ENCODE measurements at regions not wholly inside any gene's neighbourhood (a gene's known extent, or its start where the extent isn't known, plus 50 kb on each side); places are given as distances from the start of the nearest gene placed in this dataset.
"Not testable (repeated sequence)": the region's sequence is repeated elsewhere in the genome, so short reads cannot be mapped to it uniquely, and the experiment has no call there.

DNA sequence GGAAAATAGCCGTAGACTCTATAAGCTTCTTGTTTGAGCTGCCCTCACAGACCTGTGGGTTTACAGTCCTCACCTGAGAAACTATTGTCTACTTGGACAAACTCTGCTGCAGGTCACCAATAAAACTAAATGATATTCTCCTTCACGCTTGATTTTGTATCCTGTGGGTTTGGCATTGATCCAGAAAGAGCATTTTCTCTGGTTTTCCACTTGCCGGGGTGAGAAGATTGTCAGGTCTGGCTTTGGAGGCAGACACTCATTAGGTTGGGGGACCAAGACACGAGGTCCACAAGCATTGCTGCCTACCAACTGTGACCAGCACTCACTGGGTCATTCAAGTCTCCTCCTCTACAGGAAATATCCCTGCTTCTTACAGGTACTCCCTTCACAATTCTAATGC, 68.5 kb downstream of the CDC14C start:
- no peaks in the 10 kb centered on the region for H3K36me3 Mint-ChIP-seq (ENCODE audit: low read depth)
- no peak overlapping the region for H3K4me3 Mint-ChIP-seq (ENCODE audit: low read depth)
- no peak overlapping the region for H3K27ac Mint-ChIP-seq
- peaks cover 5% of the 10 kb centered on the region for H3K9me3 Mint-ChIP-seq
- H3K4me1 Mint-ChIP-seq (ENCODE audit: low read depth): no peaks in the 10 kb centered on the region
- intact Hi-C loops (cut with micrococcal nuclease): no loop called here
- no peak for DNase-seq (ENCODE audit: low spot score)
- H3K27me3 Mint-ChIP-seq (ENCODE audit: low read depth): no peaks in the 10 kb centered on the region

DNA sequence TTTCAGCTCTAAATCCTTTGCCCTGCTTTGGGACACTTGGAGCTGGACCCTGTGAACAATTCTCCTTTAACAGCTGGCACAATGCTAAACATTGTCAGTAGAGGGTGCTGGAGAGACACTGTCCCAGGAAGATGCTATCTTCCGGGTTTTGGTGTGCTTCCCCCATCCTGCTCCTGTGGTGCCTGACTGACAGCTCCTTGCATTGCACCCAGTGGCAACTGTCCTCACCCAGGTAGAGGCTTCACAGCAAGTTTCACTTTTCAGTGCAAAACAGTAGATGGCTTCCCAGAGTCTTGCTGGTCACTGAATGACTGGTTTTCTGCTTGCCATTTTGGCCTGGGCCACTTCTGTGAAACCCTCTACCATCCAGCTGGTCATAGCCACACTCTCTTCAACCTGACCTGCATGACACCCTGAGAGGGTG, 77.3 kb downstream of the CDC14C start:
- H3K27ac Mint-ChIP-seq: no peak overlapping the region
- no peaks in the 10 kb centered on the region for H3K4me1 Mint-ChIP-seq (ENCODE audit: low read depth)
- H3K9me3 Mint-ChIP-seq: peaks cover 13% of the 10 kb centered on the region
- no peaks in the 10 kb centered on the region for H3K27me3 Mint-ChIP-seq (ENCODE audit: low read depth)
- H3K36me3 Mint-ChIP-seq (ENCODE audit: low read depth): no peaks in the 10 kb centered on the region
- peak; percentile 8 for DNase-seq (ENCODE audit: low spot score)
- H3K4me3 Mint-ChIP-seq (ENCODE audit: low read depth): no peak overlapping the region
- intact Hi-C loops (cut with micrococcal nuclease): no loop called here

DNA sequence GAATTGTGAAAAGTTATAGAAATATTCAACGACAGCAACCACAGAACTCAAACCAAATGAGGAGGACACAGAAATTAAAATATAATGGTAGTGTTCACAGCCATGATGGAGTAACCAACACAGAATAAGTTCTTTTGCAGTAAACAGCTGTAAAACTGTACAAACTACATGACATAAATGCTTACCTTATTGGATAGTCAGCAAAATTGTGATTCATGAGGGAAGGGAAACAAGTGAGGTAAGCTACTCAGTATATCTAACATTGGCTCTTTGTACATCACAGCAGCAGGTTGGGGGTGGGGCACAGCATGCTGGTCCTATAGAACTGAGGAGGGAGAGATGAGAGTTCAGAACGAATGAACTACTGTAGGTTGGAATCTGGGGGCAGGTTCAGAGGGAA, 86.4 kb downstream of the CDC14C start:
- DNase-seq (ENCODE audit: low spot score): no peak
- intact Hi-C loops (cut with micrococcal nuclease): no loop called here
- H3K36me3 Mint-ChIP-seq (ENCODE audit: low read depth): no peaks in the 10 kb centered on the region
- no peaks in the 10 kb centered on the region for H3K4me1 Mint-ChIP-seq (ENCODE audit: low read depth)
- H3K27me3 Mint-ChIP-seq (ENCODE audit: low read depth): no peaks in the 10 kb centered on the region
- H3K4me3 Mint-ChIP-seq (ENCODE audit: low read depth): no peak overlapping the region
- H3K27ac Mint-ChIP-seq: no peak overlapping the region
- peaks cover 25% of the 10 kb centered on the region for H3K9me3 Mint-ChIP-seq

DNA sequence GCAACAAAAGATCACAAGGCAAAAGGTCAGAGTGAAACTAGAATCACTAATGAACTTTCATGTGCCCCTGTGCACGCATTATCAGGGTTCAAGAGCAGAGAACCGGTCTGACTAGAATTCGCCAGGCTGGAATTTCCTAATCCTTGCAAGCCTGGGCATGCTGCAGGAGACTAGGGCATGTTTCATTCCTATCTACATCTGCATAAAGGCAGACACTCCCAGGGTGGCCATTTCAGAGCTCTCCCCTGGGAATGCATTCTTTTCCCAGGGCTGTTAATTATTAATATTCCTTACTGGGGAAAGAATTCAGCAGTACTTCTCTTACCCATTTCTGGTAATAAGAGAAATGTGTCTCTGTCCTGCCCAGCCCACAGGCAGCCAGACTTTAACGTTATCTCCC, 90.5 kb downstream of the CDC14C start:
- Mint-ChIP-seq H3K27ac (no peak overlapping the region), H3K4me1 (ENCODE audit: low read depth) (no peaks in the 10 kb centered on the region), H3K27me3 (ENCODE audit: low read depth) (no peaks in the 10 kb centered on the region), H3K36me3 (ENCODE audit: low read depth) (no peaks in the 10 kb centered on the region), H3K9me3 (peaks cover 10% of the 10 kb centered on the region), H3K4me3 (ENCODE audit: low read depth) (no peak overlapping the region)
- intact Hi-C loops (cut with micrococcal nuclease): no loop called here
- no peak for DNase-seq (ENCODE audit: low spot score)

DNA sequence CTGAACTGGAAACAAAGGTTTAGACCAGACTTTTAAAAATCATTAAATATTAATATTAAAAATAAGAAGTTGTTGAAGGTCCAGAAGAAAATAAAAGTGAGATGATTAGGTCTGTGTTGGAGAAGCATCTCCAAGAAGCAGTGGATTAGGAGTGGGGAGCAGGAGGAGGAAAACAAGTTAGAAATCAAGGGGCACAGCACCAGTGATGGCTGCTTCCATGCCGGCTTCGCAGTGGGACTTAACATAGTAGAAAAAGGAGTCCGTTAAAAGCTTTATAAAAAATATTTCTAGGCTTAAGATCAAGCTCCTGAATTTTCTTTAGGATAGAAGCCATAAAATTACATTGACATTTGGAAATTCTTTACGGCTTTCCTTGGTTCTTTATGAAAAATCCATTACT, 95.8 kb downstream of the CDC14C start:
- no peak for DNase-seq (ENCODE audit: low spot score)
- no peaks in the 10 kb centered on the region for H3K36me3 Mint-ChIP-seq (ENCODE audit: low read depth)
- no peak overlapping the region for H3K27ac Mint-ChIP-seq
- intact Hi-C loops (cut with micrococcal nuclease): no loop called here
- H3K4me1 Mint-ChIP-seq (ENCODE audit: low read depth): no peaks in the 10 kb centered on the region
- H3K4me3 Mint-ChIP-seq (ENCODE audit: low read depth): no peak overlapping the region
- H3K9me3 Mint-ChIP-seq: peaks cover 4% of the 10 kb centered on the region
- H3K27me3 Mint-ChIP-seq (ENCODE audit: low read depth): no peaks in the 10 kb centered on the region

DNA sequence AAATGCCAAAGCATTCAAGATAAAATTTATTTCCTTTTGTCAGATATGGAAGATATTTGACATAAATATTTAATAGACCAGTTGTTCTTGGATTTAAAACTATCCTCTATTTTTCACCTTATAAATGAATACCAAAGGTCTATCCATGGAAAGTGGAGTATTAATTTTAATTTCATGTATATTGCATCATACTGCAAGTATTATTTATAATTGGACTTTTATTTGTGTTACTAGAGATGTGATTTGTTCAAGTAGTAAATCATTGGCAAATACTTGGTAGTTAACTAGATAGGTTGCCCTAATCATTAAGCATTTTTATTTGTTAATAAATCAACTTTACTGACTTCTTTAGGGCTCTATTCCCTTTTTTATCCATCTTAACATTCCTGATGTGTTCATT, 98.1 kb downstream of the CDC14C start:
- no peak overlapping the region for H3K27ac Mint-ChIP-seq

DNA sequence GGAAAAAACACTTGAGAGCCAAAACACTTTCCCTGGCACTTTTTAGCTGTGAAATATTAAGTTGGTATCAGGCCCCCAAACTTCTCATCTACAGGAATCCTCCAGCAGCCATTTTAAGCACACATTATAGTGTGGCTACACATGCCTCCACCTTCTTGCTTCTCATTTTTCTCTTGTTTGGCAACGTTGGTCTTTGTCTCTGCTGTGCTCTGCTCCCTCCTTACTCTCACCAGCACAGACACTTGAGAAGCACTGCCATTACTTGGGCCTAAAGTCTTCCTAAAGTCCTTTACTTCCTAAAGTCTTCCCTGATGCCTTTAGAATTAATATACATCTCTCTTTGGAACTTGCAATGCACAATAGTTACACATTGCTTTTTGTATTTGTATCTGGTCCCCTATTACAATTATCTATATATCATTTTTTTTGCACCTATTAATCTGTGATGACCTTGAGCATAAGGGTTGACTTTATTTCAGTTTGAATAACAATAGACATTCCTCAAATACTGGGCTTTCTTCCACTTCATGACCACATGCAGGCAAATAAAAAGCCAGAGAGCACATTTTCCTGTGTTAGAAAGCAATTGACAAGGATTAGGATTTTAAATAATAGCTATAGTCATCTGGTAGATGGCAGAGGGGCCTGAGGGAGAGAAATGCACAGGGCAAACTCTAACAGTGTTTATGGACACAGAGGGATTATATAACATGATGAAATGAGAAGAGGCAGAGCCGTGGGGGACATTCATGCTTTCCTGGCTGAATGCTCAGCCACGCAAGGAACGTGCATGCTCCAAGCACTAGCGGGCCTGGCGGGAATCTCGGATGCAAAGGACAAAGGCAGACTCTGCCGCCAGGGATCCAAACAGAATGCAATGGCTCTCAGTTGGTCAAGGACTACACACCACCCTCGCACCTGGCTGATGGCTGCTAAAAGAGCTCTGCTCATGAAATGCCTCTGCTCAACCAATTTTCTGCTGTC, 99.3 kb downstream of the CDC14C start:
- intact Hi-C loops (cut with micrococcal nuclease): no loop called here
- Mint-ChIP-seq H3K4me1 (ENCODE audit: low read depth) (no peaks in the 10 kb centered on the region), H3K36me3 (ENCODE audit: low read depth) (no peaks in the 10 kb centered on the region), H3K27ac (no peak overlapping the region), H3K27me3 (ENCODE audit: low read depth) (no peaks in the 10 kb centered on the region), H3K4me3 (ENCODE audit: low read depth) (no peak overlapping the region), H3K9me3 (no peaks in the 10 kb centered on the region)
- DNase-seq (ENCODE audit: low spot score): no peak

More for the DNA sequence above, 98.1 kb downstream of the CDC14C start:
- Mint-ChIP-seq H3K9me3 (no peaks in the 10 kb centered on the region), H3K36me3 (ENCODE audit: low read depth) (no peaks in the 10 kb centered on the region), H3K4me1 (ENCODE audit: low read depth) (no peaks in the 10 kb centered on the region), H3K4me3 (ENCODE audit: low read depth) (no peak overlapping the region), H3K27me3 (ENCODE audit: low read depth) (no peaks in the 10 kb centered on the region)
- no peak for DNase-seq (ENCODE audit: low spot score)
- intact Hi-C loops (cut with micrococcal nuclease): no loop called here

DNA sequence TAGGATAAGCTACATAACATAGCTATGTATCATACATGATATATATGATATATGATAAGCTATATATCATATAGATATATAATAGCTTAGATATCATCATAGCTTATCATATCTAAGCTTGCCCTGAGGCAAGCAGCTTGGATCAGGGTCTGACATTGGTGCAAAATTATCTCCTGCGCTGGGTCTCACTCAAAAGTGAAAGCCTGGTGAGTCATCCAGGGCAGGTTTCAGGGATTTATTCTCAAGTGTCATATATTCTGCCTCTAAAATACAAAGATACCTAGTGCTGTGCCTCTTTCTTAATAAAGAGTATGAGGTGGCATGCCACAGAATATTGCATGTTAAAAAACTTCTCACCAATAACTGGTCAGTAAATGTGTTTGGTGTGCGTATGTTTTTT, 105.9 kb downstream of the CDC14C start:
- no peak overlapping the region for H3K4me3 Mint-ChIP-seq (ENCODE audit: low read depth)
- no peak overlapping the region for H3K27ac Mint-ChIP-seq
- DNase-seq (ENCODE audit: low spot score): no peak
- no peaks in the 10 kb centered on the region for H3K27me3 Mint-ChIP-seq (ENCODE audit: low read depth)
- H3K36me3 Mint-ChIP-seq (ENCODE audit: low read depth): no peaks in the 10 kb centered on the region
- no peaks in the 10 kb centered on the region for H3K9me3 Mint-ChIP-seq
- intact Hi-C loops (cut with micrococcal nuclease): no loop called here
- no peaks in the 10 kb centered on the region for H3K4me1 Mint-ChIP-seq (ENCODE audit: low read depth)

DNA sequence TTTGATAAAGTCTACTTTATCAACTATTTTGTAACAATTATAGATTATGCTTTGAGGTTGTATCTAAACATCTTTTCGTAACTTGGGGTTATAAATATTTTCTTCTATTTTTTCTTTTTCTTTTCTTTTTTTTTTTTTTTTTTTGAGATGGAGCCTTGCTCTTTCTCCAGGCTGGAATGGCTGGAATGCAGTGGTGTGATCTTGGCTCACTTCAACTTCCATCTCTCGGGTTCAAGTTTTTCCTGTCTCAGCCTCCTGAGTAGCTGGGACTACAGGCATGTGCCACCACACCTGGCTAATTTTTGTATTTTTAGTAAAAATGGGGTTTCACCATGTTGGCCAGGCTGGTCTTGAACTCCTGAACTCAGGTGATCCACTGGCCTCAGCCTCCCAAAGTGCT, 108.8 kb downstream of the CDC14C start:
- H3K36me3 Mint-ChIP-seq (ENCODE audit: low read depth); H3K4me3 Mint-ChIP-seq (ENCODE audit: low read depth); intact Hi-C loops (cut with micrococcal nuclease); H3K4me1 Mint-ChIP-seq (ENCODE audit: low read depth); H3K27me3 Mint-ChIP-seq (ENCODE audit: low read depth); DNase-seq (ENCODE audit: low spot score); H3K27ac Mint-ChIP-seq; H3K9me3 Mint-ChIP-seq: not testable (repeated sequence)

DNA sequence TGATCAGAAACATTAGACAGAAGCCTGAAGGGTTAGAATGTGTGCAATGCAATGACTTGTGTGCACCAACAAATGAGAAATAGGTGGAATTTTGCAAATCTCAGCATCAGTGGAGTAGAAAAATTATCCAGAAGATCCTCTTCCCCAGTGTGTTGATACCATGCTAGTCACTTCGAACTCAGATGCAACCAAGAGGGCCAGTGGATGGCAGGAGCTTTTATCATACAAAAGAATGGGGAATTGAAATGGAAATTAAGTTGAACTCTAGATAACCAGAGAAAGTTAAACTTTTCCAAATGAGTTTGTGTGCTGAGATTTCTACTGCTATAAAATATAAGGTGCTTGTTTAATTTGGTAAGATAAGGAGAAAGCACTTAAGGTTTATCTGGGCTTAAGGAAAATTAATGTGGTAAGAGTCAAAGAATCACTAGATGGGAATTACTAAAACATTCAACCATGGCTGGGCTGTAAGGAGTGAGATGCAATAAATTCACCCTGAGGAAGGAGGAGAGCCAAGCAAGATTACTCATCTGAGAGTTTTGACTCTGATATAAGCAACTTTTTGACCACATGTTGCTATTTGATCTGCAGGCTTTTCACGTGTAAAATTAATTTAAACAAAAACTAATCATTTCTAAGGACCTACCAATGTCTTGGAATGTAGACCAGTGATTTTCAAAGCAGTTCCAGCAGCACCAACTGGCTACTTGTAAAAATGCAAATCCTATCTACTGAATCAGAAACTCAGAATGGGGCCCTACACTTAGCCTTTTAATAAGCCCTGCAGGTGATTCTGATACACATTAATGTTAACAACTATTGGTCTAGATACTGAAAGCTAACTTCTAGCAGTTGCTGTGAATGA, 113.2 kb downstream of the CDC14C start:
- Mint-ChIP-seq H3K4me1 (ENCODE audit: low read depth) (no peaks in the 10 kb centered on the region), H3K4me3 (ENCODE audit: low read depth) (no peak overlapping the region), H3K27me3 (ENCODE audit: low read depth) (no peaks in the 10 kb centered on the region), H3K9me3 (no peaks in the 10 kb centered on the region), H3K36me3 (ENCODE audit: low read depth) (no peaks in the 10 kb centered on the region), H3K27ac (no peak overlapping the region)
- intact Hi-C loops (cut with micrococcal nuclease): no loop called here
- DNase-seq (ENCODE audit: low spot score): no peak

DNA sequence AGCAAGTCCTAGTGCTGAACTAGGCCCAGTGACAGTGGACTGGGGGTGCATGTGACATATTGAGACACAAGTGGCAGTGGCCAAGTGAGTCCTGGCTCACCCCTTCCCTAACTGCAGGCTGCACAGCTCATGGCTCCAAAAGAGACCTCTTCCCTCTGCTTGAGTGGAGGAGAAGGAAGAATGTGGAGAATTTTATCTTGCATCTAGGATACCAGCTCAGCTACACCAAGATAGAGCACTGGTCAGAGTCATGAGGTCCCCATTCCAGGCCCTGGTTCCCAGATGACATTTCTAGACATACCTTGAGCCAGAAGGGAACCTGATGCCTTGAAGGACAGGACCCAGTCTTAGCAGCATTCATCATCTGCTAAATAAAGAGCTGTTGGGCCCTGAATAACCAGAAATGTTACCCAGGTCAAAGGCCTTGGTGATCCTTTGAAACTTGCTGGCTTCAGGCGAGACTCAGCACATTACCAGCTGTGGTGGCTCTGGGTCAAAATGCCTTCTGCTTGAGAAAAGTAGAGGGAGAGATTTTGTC, 114.5 kb downstream of the CDC14C start:
- no peak overlapping the region for H3K27ac Mint-ChIP-seq
- intact Hi-C loops (cut with micrococcal nuclease): no loop called here
- no peaks in the 10 kb centered on the region for H3K4me1 Mint-ChIP-seq (ENCODE audit: low read depth)
- no peaks in the 10 kb centered on the region for H3K27me3 Mint-ChIP-seq (ENCODE audit: low read depth)
- DNase-seq (ENCODE audit: low spot score): no peak
- H3K36me3 Mint-ChIP-seq (ENCODE audit: low read depth): no peaks in the 10 kb centered on the region
- no peaks in the 10 kb centered on the region for H3K9me3 Mint-ChIP-seq
- no peak overlapping the region for H3K4me3 Mint-ChIP-seq (ENCODE audit: low read depth)

DNA sequence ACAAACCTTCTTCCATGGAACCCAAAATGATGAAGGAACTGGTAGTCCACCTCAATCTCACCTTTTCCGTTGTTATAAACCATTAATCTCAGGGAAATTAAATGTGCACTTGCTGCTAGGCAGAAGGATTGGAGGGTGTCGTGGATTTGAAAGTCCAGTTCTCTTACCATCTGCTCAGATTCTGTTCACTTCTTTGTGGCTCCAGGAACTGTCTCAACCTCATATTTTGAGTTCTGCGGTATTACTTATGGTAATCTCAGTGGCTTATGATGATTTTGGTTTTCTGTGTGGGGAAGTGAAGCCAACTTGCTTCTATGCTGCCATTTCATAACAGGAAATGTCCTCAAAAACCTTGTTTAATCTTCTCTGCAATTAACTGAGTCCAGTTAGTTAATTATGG, 136.4 kb downstream of the CDC14C start:
- H3K4me3 Mint-ChIP-seq (ENCODE audit: low read depth): no peak overlapping the region
- no peaks in the 10 kb centered on the region for H3K36me3 Mint-ChIP-seq (ENCODE audit: low read depth)
- intact Hi-C loops (cut with micrococcal nuclease): no loop called here
- H3K27me3 Mint-ChIP-seq (ENCODE audit: low read depth): no peaks in the 10 kb centered on the region
- H3K27ac Mint-ChIP-seq: no peak overlapping the region
- no peaks in the 10 kb centered on the region for H3K4me1 Mint-ChIP-seq (ENCODE audit: low read depth)
- DNase-seq (ENCODE audit: low spot score): no peak
- peaks cover 19% of the 10 kb centered on the region for H3K9me3 Mint-ChIP-seq

DNA sequence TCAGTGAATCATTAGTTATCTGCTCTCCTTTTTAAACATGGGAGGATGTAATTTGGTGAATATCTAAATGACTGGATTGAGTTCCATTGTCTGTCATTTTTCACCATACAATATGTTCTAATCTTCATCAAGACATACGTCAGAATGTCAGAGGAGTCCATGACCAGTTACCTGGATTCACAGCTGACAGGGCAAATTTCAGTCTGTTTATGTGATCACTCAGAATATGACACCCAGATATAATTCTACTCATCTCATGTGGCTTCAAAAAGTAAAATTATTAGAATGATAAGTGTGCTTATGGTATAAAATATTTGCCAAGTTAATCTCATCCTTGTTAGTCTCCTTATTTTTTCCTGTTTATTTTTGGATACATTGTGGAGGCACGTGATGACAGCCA, 150.2 kb downstream of the CDC14C start:
- Mint-ChIP-seq H3K36me3 (ENCODE audit: low read depth) (no peaks in the 10 kb centered on the region), H3K9me3 (peaks cover 9% of the 10 kb centered on the region), H3K4me1 (ENCODE audit: low read depth) (no peaks in the 10 kb centered on the region), H3K27ac (no peak overlapping the region), H3K27me3 (ENCODE audit: low read depth) (no peaks in the 10 kb centered on the region), H3K4me3 (ENCODE audit: low read depth) (no peak overlapping the region)
- DNase-seq (ENCODE audit: low spot score): no peak
- intact Hi-C loops (cut with micrococcal nuclease): no loop called here
